GM12878 (cell line): ENCODE measurements at regions not wholly inside any gene's neighbourhood (a gene's known extent, or its start where the extent isn't known, plus 50 kb on each side); places are given as distances from the start of the nearest gene placed in this dataset.

Experiments
- ATAC-seq: fragments of 200-7000 bp; cut with Tn5 transposase; 3 replicates; pipeline ENCODE4 v1.9.1; 2020; ENCODE audit warnings: mild to moderate bottlenecking, moderate library complexity
- BruUV-seq: library from RNA; stranded (reverse); fragments of 400-500 nt; replicated peaks from 2 replicates; lab custom pipeline; 2021; lab: Mats Ljungman, UMichigan
- CTCF ChIA-PET: fragments of 300-600 bp; sonication (Branson Sonifier 250); formaldehyde crosslinking; extraction: SDS; loops from one replicate; lab custom pipeline; 2021; ENCODE audit warnings: inconsistent platforms; lab: Yijun Ruan, JAX
- POLR2A ChIA-PET: fragments of 350-600 bp; formaldehyde crosslinking; extraction: SDS; loops from one replicate; lab custom pipeline; 2021; ENCODE audit warnings: inconsistent platforms; lab: Charles Lee
- RAD21 ChIA-PET: fragments of 300-600 bp; sonication (Branson Sonifier 250); formaldehyde crosslinking; loops from one replicate; lab custom pipeline; 2023; ENCODE audit warnings: antibody characterized with exemption; ENCODE audit not compliant: unreplicated experiment; lab: Charles Lee
- SMC1A ChIA-PET: fragments of 300-600 bp; sonication (Branson Sonifier 250); formaldehyde crosslinking; loops from one replicate; lab custom pipeline; 2023; ENCODE audit not compliant: unreplicated experiment, uncharacterized antibody; lab: Charles Lee
- DNase-seq: peaks from one replicate; pipeline ENCODE4 v3.0.0-alpha.2; 2011; ENCODE audit warnings: low read depth, low spot score
- FAIRE-seq: peaks from 3 replicates; lab custom pipeline; 2011; peaks lifted over from hg19 to GRCh38; lab: Jason Lieb, UNC
- H2AFZ ChIP-seq: 2 replicates; pipeline ENCODE4 v1.6.0; 2011; ENCODE audit warnings: low read depth, low read length, control low read depth; ENCODE audit not compliant: control insufficient read depth
- H3K27ac ChIP-seq: 2 replicates; pipeline ENCODE4 v1.5.1; 2011; ENCODE audit warnings: control low read depth; ENCODE audit not compliant: control insufficient read depth, insufficient read depth
- H3K27me3 ChIP-seq, 2 experiments: replicated peaks in 1 of 2; 2 replicates each; pipeline versions ENCODE4 v1.6.0 to v1.6.1; 2011; ENCODE audit warnings: low read length in 1 of 2; ENCODE audit not compliant: control insufficient read depth in 2 of 2, insufficient read depth in 2 of 2
- H3K36me3 ChIP-seq, 2 experiments: 2 replicates each; pipeline ENCODE4 v1.5.1; 2011; ENCODE audit warnings: low read length in 1 of 2; ENCODE audit not compliant: control insufficient read depth in 2 of 2, insufficient read depth in 2 of 2
- H3K4me1 ChIP-seq: 2 replicates; pipeline ENCODE4 v1.6.1; 2011; ENCODE audit warnings: mild to moderate bottlenecking, low read length, moderate library complexity, mixed read lengths; ENCODE audit not compliant: control insufficient read depth, insufficient read depth
- H3K4me2 ChIP-seq: 2 replicates; pipeline ENCODE4 v1.6.0; 2011; ENCODE audit warnings: control low read depth; ENCODE audit not compliant: control insufficient read depth, insufficient read depth
- H3K4me3 ChIP-seq: fragments of 200-600 bp; sonication (generic); 2 replicates; pipeline ENCODE4 v1.5.1; 2016
- H3K79me2 ChIP-seq: 2 replicates; pipeline ENCODE4 v1.6.0; 2011; ENCODE audit warnings: low read length; ENCODE audit not compliant: control insufficient read depth, insufficient read depth
- H3K9ac ChIP-seq: 2 replicates; pipeline ENCODE4 v1.8.0; 2011; ENCODE audit warnings: low read length, control low read depth, mixed read lengths; ENCODE audit not compliant: control insufficient read depth, insufficient read depth
- H3K9me3 ChIP-seq: replicated peaks from 3 replicates; pipeline ENCODE4 v1.5.1; 2011; ENCODE audit warnings: mild to moderate bottlenecking, low read length; ENCODE audit not compliant: control insufficient read depth, insufficient read depth
- H4K20me1 ChIP-seq: 2 replicates; pipeline ENCODE4 v1.6.0; 2011; ENCODE audit not compliant: control insufficient read depth, insufficient read depth
- EGR1 ChIP-seq, 2 experiments: IDR thresholded peaks; 1 replicate in 1 of 2; 2 replicates in 1 of 2; pipeline ENCODE4 v1.6.1; 2011 to 2012; ENCODE audit warnings: low read depth in 2 of 2, low read length in 2 of 2, borderline replicate concordance in 1 of 2, mild to moderate bottlenecking in 1 of 2, moderate library complexity in 1 of 2
- HCFC1 ChIP-seq: fragments of 150-350 bp; IDR thresholded peaks from 2 replicates; pipeline ENCODE4 v1.6.1; 2014; ENCODE audit warnings: low read length
- HDAC2 ChIP-seq: fragments of 200-600 bp; sonication (generic); IDR thresholded peaks from 2 replicates; pipeline ENCODE4 v1.6.1; 2017
- IKZF1 ChIP-seq: fragments of 450-650 bp; conservative IDR thresholded peaks from 2 replicates; pipeline ENCODE4 v1.6.1; 2017; ENCODE audit warnings: antibody characterized with exemption, mild to moderate bottlenecking
- MXI1 ChIP-seq: fragments of 150-350 bp; IDR thresholded peaks from 2 replicates; pipeline ENCODE4 v1.6.1; 2011; ENCODE audit warnings: low read depth, mild to moderate bottlenecking, inconsistent platforms, low read length, improper control_type of control experiment
- PAX8 ChIP-seq: fragments of 450-650 bp; IDR thresholded peaks from 2 replicates; pipeline ENCODE4 v1.6.1; 2017; ENCODE audit warnings: mild to moderate bottlenecking, moderate library complexity
- SMC3 ChIP-seq: IDR thresholded peaks from 2 replicates; pipeline ENCODE4 v1.6.1; 2011; ENCODE audit warnings: low read length, improper control_type of control experiment, borderline replicate concordance
- WRNIP1 ChIP-seq: IDR thresholded peaks from 2 replicates; pipeline ENCODE4 v1.6.1; 2011; ENCODE audit warnings: low read depth, low read length, improper control_type of control experiment, borderline replicate concordance
- WGBS: methylation state at CpG from one replicate; pipeline ENCODE4 v1.1.6; 2016; ENCODE audit warnings: low lambda C conversion rate; ENCODE audit not compliant: insufficient replicate concordance, insufficient coverage; ENCODE audit errors: missing lambda C conversion rate; 5-methylcytosine and 5-hydroxymethylcytosine counted together
- in situ Hi-C: fragments of 300-500 bp; cut with MboI; formaldehyde crosslinking; loops from 9 replicates; pipeline ENCODE4 v1.14.3; 2018; ENCODE audit warnings: mixed read lengths
- intact Hi-C: fragments of 100-400 bp; cut with micrococcal nuclease; formaldehyde crosslinking; loops from one replicate; pipeline ENCODE4 v1.14.2; 2022; ENCODE audit not compliant: unreplicated experiment
- TF ChIP-seq, protein P1 (sequence below): fragments of 450-650 bp; IDR thresholded peaks from 2 replicates; pipeline ENCODE4 v1.6.1; 2016; ENCODE audit warnings: mild to moderate bottlenecking
- TF ChIP-seq, protein P2 (sequence below): fragments of 450-650 bp; IDR thresholded peaks from 2 replicates; pipeline ENCODE4 v1.6.1; 2017; ENCODE audit warnings: mild to moderate bottlenecking, moderate library complexity
- TF ChIP-seq, protein P3 (sequence below), 3 experiments: IDR thresholded peaks in 2 of 3; conservative IDR thresholded peaks in 1 of 3; 2 replicates each; pipeline ENCODE4 v1.5.1; 2011; ENCODE audit warnings: low read depth in 3 of 3, low read length in 3 of 3, mild to moderate bottlenecking in 3 of 3, control low read depth in 2 of 3, moderate library complexity in 2 of 3, inconsistent platforms in 1 of 3, mixed read lengths in 1 of 3; ENCODE audit not compliant: control insufficient read depth in 2 of 3, insufficient read depth in 1 of 3; ENCODE audit errors: extremely low read depth in 1 of 3

DNA sequence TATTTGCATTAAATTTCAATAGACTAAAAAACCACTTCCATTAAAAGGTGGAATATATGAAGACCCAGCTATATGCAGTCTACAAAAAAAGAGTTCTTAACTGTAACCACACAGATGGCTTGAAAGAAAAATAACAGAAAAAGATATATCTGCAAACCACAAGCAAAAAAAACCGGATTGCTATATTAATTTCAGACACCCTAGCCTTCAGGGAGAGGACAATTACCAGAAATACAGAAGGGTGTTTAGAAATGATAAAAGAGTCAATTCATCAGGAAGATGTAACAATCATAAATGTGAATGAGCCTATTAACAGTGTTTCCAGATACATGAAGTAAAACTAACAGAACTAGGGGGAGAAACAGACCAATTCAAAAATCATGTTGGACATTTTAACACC is 56.9 kb upstream of the SMIM23 start:
- Histone ChIP-seq H2AFZ (no peak overlapping the region), H3K9ac (no peak overlapping the region), H3K4me1 (no peaks in the 10 kb centered on the region), H3K79me2 (no peaks in the 10 kb centered on the region), H3K27me3 (no peaks in the 10 kb centered on the region; a peak in 1 of 4 replicates), H3K4me2 (no peak overlapping the region), H4K20me1 (no peaks in the 10 kb centered on the region), H3K9me3 (peaks cover 2% of the 10 kb centered on the region; the same call in 1 of the 3 replicates), H3K27ac (no peak overlapping the region), H3K36me3 (no peaks in the 10 kb centered on the region), H3K4me3 (no peak overlapping the region)
- DNase-seq (no peak), FAIRE-seq (no peak), ATAC-seq (no peak)
- POLR2A ChIA-PET = interaction anchor here (0.5 kb wide), 1 partner anchor 1359 kb away, joined by 6 read pairs; no protein-coding TSS in a partner anchor
- 0% methylated on average over 1 of the region's 1 CpG for WGBS
- SMC1A ChIA-PET = no interaction called here
- no TSS peak for BruUV-seq
- intact Hi-C loops (no loop called here), in situ Hi-C loops (no loop called here)
- CTCF ChIA-PET = no interaction called here
- no peak for TF ChIP-seq SMC3
- no peak for TF ChIP-seq WRNIP1
- TF ChIP-seq HDAC2 = no peak
- TF ChIP-seq PAX8 = no peak
- TF ChIP-seq, protein P1, sequence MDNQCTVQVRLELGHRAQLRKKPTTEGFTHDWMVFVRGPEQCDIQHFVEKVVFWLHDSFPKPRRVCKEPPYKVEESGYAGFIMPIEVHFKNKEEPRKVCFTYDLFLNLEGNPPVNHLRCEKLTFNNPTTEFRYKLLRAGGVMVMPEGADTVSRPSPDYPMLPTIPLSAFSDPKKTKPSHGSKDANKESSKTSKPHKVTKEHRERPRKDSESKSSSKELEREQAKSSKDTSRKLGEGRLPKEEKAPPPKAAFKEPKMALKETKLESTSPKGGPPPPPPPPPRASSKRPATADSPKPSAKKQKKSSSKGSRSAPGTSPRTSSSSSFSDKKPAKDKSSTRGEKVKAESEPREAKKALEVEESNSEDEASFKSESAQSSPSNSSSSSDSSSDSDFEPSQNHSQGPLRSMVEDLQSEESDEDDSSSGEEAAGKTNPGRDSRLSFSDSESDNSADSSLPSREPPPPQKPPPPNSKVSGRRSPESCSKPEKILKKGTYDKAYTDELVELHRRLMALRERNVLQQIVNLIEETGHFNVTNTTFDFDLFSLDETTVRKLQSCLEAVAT = no peak
- no peak for TF ChIP-seq IKZF1
- TF ChIP-seq HCFC1 = no peak
- TF ChIP-seq, protein P2, sequence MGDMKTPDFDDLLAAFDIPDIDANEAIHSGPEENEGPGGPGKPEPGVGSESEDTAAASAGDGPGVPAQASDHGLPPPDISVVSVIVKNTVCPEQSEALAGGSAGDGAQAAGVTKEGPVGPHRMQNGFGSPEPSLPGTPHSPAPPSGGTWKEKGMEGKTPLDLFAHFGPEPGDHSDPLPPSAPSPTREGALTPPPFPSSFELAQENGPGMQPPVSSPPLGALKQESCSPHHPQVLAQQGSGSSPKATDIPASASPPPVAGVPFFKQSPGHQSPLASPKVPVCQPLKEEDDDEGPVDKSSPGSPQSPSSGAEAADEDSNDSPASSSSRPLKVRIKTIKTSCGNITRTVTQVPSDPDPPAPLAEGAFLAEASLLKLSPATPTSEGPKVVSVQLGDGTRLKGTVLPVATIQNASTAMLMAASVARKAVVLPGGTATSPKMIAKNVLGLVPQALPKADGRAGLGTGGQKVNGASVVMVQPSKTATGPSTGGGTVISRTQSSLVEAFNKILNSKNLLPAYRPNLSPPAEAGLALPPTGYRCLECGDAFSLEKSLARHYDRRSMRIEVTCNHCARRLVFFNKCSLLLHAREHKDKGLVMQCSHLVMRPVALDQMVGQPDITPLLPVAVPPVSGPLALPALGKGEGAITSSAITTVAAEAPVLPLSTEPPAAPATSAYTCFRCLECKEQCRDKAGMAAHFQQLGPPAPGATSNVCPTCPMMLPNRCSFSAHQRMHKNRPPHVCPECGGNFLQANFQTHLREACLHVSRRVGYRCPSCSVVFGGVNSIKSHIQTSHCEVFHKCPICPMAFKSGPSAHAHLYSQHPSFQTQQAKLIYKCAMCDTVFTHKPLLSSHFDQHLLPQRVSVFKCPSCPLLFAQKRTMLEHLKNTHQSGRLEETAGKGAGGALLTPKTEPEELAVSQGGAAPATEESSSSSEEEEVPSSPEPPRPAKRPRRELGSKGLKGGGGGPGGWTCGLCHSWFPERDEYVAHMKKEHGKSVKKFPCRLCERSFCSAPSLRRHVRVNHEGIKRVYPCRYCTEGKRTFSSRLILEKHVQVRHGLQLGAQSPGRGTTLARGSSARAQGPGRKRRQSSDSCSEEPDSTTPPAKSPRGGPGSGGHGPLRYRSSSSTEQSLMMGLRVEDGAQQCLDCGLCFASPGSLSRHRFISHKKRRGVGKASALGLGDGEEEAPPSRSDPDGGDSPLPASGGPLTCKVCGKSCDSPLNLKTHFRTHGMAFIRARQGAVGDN = no peak
- TF ChIP-seq, protein P3, sequence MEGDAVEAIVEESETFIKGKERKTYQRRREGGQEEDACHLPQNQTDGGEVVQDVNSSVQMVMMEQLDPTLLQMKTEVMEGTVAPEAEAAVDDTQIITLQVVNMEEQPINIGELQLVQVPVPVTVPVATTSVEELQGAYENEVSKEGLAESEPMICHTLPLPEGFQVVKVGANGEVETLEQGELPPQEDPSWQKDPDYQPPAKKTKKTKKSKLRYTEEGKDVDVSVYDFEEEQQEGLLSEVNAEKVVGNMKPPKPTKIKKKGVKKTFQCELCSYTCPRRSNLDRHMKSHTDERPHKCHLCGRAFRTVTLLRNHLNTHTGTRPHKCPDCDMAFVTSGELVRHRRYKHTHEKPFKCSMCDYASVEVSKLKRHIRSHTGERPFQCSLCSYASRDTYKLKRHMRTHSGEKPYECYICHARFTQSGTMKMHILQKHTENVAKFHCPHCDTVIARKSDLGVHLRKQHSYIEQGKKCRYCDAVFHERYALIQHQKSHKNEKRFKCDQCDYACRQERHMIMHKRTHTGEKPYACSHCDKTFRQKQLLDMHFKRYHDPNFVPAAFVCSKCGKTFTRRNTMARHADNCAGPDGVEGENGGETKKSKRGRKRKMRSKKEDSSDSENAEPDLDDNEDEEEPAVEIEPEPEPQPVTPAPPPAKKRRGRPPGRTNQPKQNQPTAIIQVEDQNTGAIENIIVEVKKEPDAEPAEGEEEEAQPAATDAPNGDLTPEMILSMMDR (IDR thresholded peaks at IDR 0.05 in 2 of 3, conservative IDR thresholded peaks at IDR 0.05 in 1 of 3; ENCODE audit: control insufficient read depth in 2 of 3, extremely low read depth in 1 of 3, insufficient read depth in 1 of 3, low read depth in 3 of 3, low read length in 3 of 3) = no peak
- no peak for TF ChIP-seq MXI1
- TF ChIP-seq EGR1 (IDR thresholded peaks at IDR 0.05; ENCODE audit: borderline replicate concordance in 1 of 2, low read depth in 2 of 2, low read length in 2 of 2) = no peak
- RAD21 ChIA-PET = no interaction called here
